NOMO-1 treated with dmso at 0.1 percent for 144 hours (cell line): ENCODE measurements at regions not wholly inside any gene's neighbourhood (a gene's known extent, or its start where the extent isn't known, plus 50 kb on each side); places are given as distances from the start of the nearest gene placed in this dataset.

ENCODE experiments used
- DNase-seq: peaks from one replicate; lab custom pipeline; 2025; ENCODE audit not compliant: unreplicated experiment; lab: John Stamatoyannopoulos, UW

DNA sequence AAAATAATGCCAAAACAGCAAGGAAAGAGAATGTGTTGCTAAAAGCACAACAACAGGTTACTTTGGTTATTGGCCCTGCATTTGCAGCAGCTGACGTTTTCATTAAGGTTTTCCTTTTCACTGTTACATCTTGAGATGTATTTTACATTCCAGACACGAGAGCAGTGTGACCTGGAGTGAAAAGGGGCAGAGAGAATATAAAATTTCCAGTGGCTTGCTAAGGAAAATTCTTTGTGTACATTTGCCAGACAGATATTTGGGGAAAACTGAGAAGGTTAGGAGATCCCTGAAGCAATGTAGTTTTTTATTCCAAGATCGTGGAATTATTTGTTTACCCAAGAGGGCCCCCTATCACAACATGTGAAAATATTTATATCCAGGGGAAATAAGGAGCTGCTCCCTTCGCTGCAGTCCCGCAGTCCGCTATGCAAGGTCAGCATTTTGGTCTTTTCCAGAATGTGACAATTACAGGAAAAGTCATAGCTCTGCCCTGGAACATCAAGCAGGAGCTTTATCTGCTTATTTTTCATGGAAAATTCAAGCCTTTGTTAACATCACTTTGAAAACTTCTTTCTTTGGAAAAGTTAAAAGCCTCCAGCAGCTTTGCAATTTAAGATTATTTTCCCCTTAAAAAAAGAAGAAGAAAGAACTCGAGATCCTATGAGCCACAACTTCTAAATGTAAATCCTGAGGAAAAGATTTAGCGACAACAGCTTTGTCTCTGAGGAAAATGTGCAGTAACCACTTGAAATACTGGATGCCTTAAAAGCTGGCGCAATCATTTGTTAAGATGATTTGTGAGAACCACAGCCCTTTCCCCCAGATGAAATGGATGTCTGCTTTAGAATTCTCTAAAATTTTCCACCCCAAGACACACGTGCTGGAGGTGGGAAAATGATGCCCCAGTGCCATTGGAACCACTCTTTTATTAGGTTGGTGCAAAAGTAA lies 256.4 kb upstream of the TPM1 start:
- no peak for DNase-seq

GRCh38 chr15:62787401-62787800 lies 255.1 kb upstream of the TPM1 start:
- DNase-seq = no peak

DNA sequence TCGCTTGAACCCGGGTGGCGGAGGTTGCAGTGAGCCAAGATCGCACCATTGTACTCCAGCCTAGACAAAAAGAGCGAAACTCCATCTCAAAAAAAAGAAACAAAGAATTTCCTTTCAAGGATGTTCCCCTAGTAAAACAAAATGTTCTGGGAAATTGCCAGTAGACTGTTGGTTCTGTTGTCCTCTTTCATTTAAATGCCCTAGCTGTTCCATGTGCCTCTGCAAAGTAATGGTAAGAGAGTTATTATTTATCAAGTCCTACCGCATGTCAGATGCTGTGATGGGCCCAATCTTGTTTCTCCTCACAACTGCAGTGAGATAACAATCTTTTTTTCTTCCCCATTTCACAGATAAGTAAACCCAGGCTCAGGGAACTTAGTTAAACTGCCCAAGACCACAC lies 254.3 kb upstream of the TPM1 start:
- no peak for DNase-seq

DNA sequence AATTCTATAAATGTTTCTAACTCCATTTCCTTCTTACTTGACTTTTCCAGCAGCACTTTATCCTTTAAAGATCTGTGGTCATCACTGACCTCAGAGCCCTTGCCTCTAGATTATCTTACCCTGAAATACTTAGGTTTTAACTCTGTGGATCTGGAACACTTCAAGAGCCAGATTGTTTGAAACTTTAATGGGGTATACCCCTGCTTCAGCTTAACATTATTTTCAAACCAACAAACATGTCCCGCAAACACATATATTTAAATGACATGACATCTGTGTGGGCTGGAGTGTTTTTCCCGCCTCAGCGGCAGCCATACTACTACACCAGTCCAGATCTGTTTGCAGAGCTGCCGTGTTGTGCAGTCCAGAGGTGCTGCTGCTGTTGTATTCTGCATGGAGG lies 252.0 kb upstream of the TPM1 start:
- no peak for DNase-seq

GRCh38 chr15:62791694-62792093 lies 250.9 kb upstream of the TPM1 start:
- DNase-seq = no peak

- no peak for DNase-seq
Measured at GRCh38 chr15:62792986-62793751, 249.4 kb upstream of the TPM1 start.

GRCh38 chr15:62793752-62794144 lies 248.8 kb upstream of the TPM1 start:
- no peak for DNase-seq

DNA sequence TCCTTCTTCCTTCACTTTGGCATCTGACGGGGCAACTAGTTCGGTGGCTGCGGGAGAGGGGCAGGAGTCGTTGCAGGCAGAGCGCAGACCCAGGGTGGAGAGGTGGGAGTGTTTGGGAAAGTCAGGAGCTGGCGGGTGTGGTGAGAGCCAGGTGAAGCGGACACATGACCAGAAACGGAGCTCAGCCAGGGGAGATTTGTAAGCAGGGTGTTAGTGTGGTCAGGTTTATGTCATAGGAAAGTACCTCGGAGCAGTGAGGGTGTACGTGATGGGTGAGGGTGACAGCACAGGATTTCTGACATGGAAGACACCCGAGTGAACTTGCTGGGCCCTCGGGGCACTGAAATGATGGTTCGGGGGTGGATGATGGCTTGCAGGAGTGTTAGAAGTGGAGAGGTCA lies 247.4 kb upstream of the TPM1 start:
- no peak for DNase-seq

- no peak for DNase-seq
Measured at GRCh38 chr15:62795700-62796695, 246.5 kb upstream of the TPM1 start.

GRCh38 chr15:62797171-62797570 lies 245.4 kb upstream of the TPM1 start:
- DNase-seq = no peak

GRCh38 chr15:62798536-62798935 lies 244.0 kb upstream of the TPM1 start:
- no peak for DNase-seq

DNA sequence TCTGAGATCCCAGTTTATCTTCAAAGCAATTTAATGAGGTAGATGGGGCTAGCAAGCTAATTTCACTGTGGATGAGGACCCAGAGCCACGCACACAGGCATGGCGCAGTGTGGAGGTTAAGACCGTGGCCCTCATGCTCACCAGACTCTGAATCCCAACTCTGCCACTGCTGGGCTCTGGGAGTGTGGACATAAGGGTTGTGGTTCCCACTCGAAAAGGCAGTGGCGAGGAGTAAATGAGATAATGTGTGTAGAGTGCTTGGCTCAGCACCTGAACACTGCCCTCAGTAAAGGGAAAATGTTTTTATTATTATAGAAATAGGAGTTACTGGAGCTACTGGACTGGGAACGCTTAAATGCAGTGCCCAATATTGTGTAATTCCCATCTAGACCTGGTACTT lies 243.5 kb upstream of the TPM1 start:
- no peak for DNase-seq

DNA sequence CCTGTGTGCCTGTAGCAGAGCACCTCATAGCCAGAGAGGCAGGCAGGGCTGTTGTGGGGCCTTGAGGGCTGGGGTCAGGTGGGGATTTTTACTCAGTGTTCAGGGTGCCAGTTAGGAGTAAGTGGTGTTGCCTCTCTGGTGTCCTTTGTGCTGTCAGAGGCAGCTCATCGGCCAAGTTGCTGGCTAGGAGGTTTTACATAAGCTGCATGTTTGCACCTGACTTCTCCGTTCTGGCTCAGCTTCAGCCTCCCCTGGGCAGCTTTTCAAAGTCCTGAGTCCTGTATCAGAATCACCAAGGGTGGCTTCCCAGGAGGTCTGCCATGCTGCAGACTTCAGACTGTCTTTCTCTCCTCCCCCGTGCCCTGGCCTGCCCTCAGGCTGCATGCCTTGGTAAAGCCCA lies 242.6 kb upstream of the TPM1 start:
- no peak for DNase-seq

DNA sequence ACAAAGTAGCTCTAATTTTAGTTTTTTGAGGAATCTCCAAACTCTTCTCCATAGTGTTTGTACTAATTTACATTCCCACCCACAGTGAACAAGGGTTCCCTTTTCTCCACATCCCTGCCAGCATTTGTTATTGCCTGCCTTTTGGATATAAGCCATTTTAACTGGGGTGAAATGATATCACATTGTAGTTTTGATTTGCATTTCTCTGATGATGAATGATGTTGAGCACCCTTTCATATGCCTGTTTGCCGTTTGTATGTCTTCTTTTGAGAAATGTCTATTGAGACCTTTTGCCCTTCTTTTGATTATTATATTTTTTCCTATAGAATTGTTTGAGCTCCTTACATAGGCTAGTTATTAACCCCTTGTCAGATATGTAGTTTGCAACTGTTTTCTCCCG lies 239.9 kb upstream of the TPM1 start:
- no peak for DNase-seq

GRCh38 chr15:62803856-62804400 lies 238.6 kb upstream of the TPM1 start:
- no peak for DNase-seq

- DNase-seq = no peak
Measured at GRCh38 chr15:62805502-62805901, 237.0 kb upstream of the TPM1 start.

DNA sequence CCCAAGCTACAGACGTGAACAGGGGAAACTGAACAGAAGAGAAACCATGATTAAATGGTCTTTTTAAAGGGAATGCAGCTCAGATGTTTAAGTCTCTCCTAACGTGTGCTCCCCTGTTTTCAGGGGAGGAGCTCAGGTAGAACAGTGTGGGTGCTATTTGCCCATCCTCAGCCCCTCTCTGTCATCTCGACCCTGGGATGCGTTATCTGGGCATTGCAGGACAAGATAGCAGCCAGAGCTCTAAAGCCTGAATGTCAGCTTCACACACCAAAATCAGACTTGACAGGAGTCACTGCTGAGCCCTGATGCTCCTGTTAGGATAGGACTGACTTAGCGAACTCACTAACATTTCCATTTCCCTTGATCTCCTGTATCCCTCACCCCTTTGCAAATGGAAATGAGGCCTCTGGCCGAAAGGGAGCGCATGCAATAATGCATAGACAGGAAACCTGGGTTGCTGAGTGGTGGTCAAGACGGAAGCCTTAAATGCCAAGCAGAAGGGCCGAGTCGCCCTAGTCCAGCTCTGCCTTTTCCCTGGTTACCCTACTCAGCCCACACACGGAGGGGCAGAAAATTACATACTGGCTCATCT lies 234.9 kb upstream of the TPM1 start:
- DNase-seq = no peak

DNA sequence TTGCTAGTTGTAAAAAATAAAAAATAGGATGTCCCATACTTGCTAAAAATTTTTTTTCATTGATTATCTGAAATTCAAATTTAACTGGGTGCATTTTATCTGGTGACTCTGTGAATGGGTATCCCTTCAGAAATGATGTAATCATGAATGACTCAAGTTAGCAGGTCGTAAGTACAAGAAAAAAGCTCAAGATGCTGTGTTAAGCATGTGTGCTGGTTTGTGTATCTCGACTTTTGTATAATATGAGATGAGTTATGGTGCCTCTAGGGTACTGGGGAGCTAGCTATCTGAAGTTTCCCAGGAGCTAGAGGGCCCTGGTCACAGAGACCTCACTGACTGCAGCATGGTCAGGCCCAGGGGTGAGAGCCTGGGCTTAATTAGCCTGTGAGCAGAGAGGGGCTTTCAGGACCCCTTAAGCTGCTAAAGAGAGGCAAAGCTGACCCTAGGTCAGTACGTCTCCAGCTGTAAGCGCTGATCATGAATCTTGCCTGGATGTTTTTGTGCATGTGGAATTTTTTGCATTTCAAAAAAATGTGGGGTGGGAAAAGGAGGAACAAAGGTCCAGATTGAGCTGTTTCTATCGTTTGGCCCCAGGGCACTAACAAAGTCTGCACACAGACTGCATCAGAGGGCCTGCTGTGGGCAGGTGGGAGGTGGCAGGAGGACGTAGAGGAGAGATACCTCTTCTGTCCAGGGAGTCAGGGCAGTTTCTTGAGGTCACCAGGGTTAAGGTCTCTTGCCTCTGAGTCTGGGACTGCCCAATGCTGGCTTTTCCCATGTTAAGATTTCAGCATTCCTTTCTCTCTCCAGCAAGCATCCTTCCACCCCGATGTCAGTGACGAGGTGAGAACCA lies 233.2 kb upstream of the TPM1 start:
- DNase-seq = no peak

- no peak for DNase-seq
Measured at GRCh38 chr15:62809968-62810260, 232.6 kb upstream of the TPM1 start.

GRCh38 chr15:62812515-62812835 lies 230.1 kb upstream of the TPM1 start:
- DNase-seq = no peak
